ENCODE measurements at regions not wholly inside any gene's neighbourhood (a gene's known extent, or its start where the extent isn't known, plus 50 kb on each side); places are given as distances from the start of the nearest gene placed in this dataset.

DNA sequence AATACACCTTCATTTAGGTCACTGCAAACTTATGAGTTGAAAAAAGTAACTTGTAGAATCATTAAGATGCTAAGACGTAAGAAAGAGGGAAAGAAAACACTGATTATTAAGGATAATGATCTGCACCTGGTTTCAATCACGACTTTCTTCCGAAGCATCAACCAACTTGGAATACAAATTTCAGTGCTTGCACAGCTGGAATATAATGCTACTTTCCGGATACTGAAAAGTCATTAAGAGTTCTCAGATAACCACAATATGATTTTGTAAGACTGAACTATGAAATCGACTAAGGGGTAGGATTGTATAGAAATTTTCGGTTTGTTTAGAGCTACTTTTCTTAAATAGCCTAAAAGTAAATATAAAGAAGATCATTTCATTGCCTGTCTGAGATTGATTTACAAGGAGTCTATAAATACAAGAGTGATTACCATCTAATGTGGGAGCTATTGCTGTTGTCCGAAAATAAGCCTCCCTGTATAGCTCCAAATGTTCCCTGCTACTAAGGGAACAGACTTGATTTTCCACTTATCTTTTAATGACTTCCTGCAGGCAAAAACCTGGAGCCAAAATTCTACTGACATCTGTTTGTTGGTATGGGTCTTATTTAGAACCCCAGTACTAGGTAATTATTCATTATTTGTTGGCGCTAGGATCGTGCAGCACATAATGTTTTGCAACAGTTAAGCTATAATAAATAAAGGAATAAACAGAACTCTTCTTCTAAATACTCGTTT lies 673.3 kb downstream of the KCNT2 start:
- Histone ChIP-seq H3K27ac (replicated peaks) (no peak overlapping the region), H3K27me3 (ENCODE audit: insufficient read depth, poor library complexity, severe bottlenecking) (no peaks in the 10 kb centered on the region), H3K4me3 (replicated peaks; ENCODE audit: insufficient read depth, low read length) (no peak overlapping the region)
- TF ChIP-seq, protein P1, sequence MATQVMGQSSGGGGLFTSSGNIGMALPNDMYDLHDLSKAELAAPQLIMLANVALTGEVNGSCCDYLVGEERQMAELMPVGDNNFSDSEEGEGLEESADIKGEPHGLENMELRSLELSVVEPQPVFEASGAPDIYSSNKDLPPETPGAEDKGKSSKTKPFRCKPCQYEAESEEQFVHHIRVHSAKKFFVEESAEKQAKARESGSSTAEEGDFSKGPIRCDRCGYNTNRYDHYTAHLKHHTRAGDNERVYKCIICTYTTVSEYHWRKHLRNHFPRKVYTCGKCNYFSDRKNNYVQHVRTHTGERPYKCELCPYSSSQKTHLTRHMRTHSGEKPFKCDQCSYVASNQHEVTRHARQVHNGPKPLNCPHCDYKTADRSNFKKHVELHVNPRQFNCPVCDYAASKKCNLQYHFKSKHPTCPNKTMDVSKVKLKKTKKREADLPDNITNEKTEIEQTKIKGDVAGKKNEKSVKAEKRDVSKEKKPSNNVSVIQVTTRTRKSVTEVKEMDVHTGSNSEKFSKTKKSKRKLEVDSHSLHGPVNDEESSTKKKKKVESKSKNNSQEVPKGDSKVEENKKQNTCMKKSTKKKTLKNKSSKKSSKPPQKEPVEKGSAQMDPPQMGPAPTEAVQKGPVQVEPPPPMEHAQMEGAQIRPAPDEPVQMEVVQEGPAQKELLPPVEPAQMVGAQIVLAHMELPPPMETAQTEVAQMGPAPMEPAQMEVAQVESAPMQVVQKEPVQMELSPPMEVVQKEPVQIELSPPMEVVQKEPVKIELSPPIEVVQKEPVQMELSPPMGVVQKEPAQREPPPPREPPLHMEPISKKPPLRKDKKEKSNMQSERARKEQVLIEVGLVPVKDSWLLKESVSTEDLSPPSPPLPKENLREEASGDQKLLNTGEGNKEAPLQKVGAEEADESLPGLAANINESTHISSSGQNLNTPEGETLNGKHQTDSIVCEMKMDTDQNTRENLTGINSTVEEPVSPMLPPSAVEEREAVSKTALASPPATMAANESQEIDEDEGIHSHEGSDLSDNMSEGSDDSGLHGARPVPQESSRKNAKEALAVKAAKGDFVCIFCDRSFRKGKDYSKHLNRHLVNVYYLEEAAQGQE (IDR thresholded peaks at IDR 0.05; ENCODE audit: insufficient replicate concordance, low read depth), result no peak
- TF ChIP-seq GABPA (IDR thresholded peaks at IDR 0.05; ENCODE audit: low read depth), result no peak
- TF ChIP-seq, protein P2, sequence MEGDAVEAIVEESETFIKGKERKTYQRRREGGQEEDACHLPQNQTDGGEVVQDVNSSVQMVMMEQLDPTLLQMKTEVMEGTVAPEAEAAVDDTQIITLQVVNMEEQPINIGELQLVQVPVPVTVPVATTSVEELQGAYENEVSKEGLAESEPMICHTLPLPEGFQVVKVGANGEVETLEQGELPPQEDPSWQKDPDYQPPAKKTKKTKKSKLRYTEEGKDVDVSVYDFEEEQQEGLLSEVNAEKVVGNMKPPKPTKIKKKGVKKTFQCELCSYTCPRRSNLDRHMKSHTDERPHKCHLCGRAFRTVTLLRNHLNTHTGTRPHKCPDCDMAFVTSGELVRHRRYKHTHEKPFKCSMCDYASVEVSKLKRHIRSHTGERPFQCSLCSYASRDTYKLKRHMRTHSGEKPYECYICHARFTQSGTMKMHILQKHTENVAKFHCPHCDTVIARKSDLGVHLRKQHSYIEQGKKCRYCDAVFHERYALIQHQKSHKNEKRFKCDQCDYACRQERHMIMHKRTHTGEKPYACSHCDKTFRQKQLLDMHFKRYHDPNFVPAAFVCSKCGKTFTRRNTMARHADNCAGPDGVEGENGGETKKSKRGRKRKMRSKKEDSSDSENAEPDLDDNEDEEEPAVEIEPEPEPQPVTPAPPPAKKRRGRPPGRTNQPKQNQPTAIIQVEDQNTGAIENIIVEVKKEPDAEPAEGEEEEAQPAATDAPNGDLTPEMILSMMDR (IDR thresholded peaks at IDR 0.05; ENCODE audit: insufficient read depth, low read length), result no peak
- no peak for TF ChIP-seq SPI1 (IDR thresholded peaks at IDR 0.05; ENCODE audit: borderline replicate concordance, low read depth)
- TF ChIP-seq POLR2AphosphoS5 (IDR thresholded peaks at IDR 0.05; ENCODE audit: low read depth), result no peak
- DNase-seq (ENCODE audit: low read depth in 1 of 2, low spot score in 1 of 2), result no peak

DNA sequence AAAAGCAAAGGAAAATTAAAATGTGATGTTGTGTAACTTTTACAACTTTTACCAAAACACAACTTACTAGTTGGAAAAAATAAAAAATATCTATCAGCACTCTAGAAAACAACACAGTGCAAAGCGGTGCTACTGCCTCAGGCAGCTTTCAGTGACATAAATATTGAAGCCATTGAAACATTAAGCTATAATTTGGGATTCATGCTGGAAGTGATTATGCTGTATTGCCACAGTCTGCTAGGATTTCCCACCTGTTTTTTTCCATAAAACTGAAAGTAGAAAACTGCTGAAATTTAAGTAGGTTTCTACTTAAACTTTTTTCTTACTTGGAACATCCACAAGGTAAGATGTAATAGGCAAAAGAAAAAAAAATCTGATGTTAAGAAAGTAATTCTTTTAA lies 674.4 kb downstream of the KCNT2 start:
- Histone ChIP-seq H3K4me3 (replicated peaks; ENCODE audit: insufficient read depth, low read length) (no peak overlapping the region), H3K27ac (replicated peaks) (no peak overlapping the region), H3K27me3 (ENCODE audit: insufficient read depth, poor library complexity, severe bottlenecking) (no peaks in the 10 kb centered on the region)
- no peak for DNase-seq (ENCODE audit: low read depth in 1 of 2, low spot score in 1 of 2)
- TF ChIP-seq POLR2AphosphoS5 (IDR thresholded peaks at IDR 0.05; ENCODE audit: low read depth) (no peak), GABPA (IDR thresholded peaks at IDR 0.05; ENCODE audit: low read depth) (no peak), SPI1 (IDR thresholded peaks at IDR 0.05; ENCODE audit: borderline replicate concordance, low read depth) (no peak)
- TF ChIP-seq, protein P2 (IDR thresholded peaks at IDR 0.05; ENCODE audit: insufficient read depth, low read length), result no peak
- TF ChIP-seq, protein P1 (IDR thresholded peaks at IDR 0.05; ENCODE audit: insufficient replicate concordance, low read depth), result no peak

DNA sequence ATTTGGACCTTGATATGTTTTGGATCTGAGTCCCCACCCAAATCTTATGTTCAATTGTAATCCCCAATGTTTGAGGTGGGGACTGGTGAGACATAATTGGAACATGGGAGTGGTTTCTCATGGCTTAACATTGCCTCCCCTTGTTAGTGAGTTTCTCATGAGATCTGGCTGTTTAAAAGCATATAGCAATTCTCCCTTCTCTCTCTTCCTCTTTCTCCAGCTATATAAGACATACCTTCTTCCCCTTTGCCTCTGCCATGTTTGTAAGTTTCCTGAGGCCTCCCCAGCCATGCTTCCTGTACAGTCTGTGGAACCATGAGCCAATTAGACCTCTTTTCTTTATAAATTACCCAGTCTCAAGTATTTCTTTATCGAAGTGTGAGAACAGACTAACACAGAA lies 692.4 kb downstream of the KCNT2 start:
- Histone ChIP-seq H3K27ac (replicated peaks) (no peak overlapping the region; the same call in 1 of the 2 replicates), H3K4me3 (replicated peaks; ENCODE audit: insufficient read depth, low read length) (no peak overlapping the region), H3K27me3 (ENCODE audit: insufficient read depth, poor library complexity, severe bottlenecking) (no peaks in the 10 kb centered on the region)
- peak in 1 of 2 experiments; percentile 39 for DNase-seq (ENCODE audit: low read depth in 1 of 2, low spot score in 1 of 2)
- TF ChIP-seq SPI1 (IDR thresholded peaks at IDR 0.05; ENCODE audit: borderline replicate concordance, low read depth) (peak; percentile 76), GABPA (IDR thresholded peaks at IDR 0.05; ENCODE audit: low read depth) (no peak), POLR2AphosphoS5 (IDR thresholded peaks at IDR 0.05; ENCODE audit: low read depth) (no peak)
- TF ChIP-seq, protein P2 (IDR thresholded peaks at IDR 0.05; ENCODE audit: insufficient read depth, low read length), result no peak
- TF ChIP-seq, protein P1 (IDR thresholded peaks at IDR 0.05; ENCODE audit: insufficient replicate concordance, low read depth), result no peak

Measured in HL-60 (cell line).